Stimulated activated CD4-positive, alpha-beta T cell treated with anti-CD3 and anti-CD28 coated beads, Interleukin-1b, Interleukin-23, amount 100 ng/mL, for 4 hours (primary cell): ENCODE measurements at regions not wholly inside any gene's neighbourhood (a gene's known extent, or its start where the extent isn't known, plus 50 kb on each side); places are given as distances from the start of the nearest gene placed in this dataset.

Source experiments
- DNase-seq, 2 donors: peaks; one replicate each; pipeline ENCODE4 v3.0.0-alpha.2; 2020; ENCODE audit warnings: low read depth in 2 of 2

DNA sequence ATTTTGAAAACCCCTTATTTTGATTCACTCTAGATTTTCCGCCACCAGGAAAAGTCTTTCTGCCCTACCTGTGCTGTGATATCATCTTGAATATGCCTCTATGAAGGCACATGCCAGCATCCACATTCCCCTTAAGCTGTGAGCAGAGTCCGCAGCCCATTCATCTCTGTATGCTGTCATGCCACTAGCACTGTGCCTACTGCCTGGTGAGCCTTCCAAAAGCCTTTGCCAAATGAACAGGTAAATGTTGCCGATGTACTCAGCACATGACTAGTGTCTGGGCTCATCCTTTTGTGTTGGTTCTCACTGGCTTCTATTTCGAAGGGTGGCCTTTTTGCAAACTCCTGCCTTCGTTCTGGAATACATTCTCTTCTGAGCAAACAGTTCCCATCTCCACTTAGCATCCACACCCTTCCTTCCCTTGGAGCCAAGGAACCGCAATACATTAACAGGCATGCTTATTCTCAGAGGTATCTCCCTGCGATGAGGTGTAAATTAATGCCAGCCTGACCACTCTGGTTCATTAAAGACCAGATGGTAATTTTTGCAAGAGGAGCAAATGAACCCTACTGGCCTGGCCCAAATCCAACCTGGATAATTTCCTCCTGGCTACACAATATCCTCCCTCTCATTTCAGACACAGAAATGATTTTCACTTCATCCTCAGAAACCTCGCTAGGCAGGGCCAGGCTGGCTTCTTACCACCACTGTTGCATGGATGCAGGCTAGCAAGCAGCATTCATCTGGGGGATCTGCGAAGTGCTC is 339.7 kb upstream of the NFE2L3 start:
- no peak for DNase-seq

DNA sequence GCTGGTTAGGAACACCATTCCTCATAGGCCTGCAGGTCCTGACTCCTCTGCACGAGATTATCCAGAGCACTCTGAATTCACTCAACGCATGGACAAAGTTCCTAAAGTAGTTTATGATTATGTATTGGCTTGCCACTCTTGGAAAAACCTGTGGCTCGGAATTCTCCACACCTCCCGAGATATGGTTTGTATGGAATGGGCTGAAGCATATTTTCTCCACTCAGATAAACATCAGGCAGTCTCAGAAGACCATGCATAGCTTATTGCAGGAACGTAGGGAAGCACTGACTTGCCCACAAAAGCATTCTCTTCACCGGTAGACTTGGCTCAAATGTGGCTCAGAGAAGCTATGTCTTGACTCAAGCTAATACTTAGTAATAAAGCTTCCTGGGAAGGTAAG is 338.6 kb upstream of the NFE2L3 start:
- no peak for DNase-seq

DNA sequence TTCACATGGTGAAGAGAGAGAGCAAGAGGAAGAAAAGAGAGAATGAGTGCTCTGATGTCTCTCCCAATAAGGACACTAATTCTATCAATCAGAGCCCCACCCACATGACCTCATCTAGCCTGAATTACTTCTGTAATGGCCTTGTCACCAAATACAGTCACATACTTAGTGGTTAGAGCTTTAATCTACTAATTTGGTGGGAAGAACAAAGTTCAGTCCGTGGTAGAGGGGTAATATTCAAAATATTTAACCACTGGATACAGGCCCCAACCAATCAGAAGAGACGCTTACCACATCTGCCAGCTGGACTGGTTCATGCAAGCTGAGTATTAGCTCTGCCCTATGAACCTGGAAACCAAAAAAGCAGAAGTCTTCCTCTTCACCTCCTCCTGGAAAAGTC is 336.3 kb upstream of the NFE2L3 start:
- no peak for DNase-seq

DNA sequence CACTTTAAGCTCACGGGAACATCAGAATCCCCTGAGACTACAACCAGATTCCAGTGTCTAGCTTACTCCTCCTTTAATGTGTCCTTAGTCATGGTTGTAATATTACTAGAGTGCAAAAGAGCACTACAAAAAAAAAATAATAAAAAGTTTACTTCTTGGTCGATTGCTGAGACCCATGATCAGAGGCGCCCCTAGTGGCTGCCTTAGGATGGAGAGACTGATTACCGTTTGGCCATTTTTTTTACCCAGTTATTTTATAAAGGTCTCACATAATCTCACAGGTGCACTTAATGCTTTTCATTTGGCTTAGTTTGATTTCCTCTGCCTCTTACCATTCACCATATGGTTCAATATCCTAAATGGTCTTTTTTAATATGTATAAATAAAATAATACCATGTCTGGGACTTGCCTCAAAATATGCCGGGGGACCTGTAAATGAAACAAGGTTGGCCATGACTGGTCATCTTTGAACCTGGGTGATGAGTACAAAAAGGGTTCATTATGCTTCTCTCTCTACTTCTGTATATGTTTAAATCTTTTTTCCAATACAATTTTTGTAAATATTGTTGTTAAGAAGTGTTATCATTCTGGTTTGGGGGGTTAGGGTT is 331.5 kb upstream of the NFE2L3 start:
- DNase-seq: no peak

DNA sequence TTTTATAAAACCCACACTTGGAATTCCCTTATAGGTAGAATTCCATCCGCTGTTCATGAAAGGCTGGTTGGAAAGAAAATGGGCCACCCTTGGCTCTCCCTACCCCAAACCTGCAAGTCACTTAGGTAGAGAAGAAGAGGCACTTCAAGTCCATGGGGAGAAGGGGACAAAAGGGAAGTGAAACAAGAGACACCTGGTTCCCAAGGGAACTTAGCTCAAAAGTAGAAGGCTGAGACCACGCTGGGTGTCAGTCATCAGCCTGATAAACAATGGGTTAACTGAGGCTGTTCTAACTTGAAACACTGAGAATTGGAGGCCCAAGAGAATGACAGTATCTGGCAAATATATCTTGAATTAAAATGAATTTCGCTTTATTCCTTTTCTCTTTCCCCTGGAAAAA is 330.8 kb upstream of the NFE2L3 start:
- DNase-seq: no peak

DNA sequence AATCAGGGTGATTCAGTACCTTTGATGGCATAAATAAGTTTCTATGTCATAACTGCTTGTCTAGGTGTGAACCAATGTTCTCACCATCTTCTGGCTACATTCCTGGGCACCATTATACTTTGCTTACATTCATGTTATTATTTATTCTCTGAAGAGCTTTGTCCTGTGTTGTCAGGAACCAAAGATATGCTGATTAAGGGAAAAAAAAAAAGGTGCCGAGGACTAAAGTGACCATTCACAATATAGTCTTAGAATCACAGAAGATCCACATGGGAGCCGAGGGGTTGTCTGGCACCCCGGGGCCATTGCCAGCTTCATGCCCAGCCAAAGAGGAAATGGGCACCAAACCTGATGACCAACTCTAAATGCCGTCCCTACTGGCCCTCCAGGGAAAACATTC is 329.2 kb upstream of the NFE2L3 start:
- DNase-seq: no peak

DNA sequence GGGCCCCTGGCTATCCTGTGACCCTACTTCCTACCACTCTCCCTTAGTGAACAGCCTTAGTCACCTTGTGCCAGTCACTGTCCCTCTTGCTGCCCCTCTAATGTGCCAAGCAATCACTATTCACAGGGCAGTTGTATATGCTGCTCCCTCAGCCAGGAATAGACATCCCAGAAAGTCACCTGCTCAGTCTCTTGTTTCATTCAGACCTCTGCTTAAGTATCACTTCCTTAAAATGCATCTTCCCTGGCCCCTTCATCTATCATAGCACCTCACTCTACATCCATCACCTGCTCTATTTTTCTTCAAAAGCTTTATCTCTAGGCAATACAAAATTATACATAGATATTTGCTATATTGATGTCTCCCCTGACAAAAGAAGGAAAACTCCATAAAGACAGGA is 328.4 kb upstream of the NFE2L3 start:
- no peak for DNase-seq

DNA sequence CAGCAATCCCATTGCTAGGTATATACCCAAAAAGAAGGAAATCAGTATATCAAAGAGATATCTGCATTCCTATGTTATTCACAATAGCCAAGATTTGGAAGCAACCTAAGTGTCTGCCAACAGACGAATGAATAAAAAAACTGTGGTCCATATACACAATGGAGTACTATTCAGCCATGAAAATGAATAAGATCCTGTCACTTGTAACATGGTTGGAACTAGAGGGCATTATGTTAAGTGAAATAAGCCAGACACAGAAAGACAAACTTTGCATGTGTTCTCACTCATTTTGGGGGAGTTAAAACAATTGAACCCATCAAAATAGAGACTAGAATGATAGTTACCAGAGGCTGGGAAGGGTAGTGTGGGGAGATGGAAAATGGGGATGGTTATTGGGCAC is 323.5 kb upstream of the NFE2L3 start:
- DNase-seq: no peak

DNA sequence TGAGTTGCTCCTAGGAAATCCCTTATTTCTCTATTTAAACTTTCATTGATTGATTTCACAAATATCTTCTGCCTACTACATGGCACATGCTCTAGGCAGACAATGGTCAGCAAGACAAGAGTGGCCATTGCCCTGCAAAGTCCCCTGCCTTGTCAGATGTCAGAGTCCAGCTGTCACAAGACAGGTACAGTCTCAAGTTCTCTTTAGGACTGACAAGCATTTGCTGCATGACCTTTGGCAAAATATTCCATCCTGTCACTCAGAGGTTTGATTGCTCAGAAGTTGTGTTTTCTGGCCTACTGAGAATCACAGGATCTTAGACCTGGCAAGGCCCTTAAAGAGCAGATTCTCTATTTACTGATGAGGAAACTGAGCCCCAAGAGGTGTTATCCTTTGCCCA is 322.3 kb upstream of the NFE2L3 start:
- DNase-seq: no peak

DNA sequence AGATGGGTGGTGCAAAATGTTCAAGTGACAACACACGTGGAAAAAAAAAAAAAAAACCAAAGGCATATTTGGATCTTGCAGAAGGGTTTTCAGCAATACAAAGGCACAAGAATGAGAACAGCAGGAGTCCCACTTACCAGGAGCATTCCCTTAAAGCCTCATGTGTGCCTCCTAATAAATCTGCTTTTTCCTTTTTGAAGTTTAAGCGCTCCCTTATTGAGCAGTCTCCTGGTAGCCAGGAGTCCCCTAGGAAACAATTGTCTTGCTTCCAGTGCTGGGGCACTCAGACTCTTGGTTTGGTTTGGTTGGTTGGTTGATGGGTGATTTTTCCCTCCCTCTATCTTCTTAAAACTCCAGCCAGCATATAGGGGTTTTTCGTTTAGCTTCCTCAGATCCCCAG is 321.8 kb upstream of the NFE2L3 start:
- no peak for DNase-seq

DNA sequence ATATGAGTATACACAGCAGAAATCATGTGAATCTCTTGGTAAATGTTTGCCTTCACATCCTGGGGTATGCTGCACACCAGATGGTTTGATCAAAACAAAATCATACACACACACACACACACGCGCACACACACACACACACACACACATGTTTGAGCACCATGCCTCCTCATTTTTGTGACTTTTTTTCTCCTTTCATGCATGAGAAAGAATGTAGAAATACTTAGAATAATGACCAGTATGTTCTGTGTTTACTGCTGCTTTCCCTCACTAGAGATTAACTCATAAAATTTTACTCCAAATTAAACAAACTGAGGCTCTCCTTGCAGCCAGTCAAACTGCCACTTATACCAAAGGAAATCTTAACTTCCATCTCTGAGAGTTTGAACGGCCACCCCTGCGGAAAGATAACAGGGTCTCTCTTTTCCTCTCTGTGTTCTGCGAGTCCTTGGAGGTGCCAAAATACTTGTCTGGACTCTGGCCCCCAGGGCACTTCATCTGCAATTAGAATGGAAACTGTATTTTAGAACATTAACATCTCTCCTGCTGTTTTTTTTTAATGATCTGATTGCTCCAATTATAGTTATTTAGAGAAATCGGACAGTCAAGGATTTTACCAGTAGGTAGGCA is 320.8 kb upstream of the NFE2L3 start:
- DNase-seq: no peak

DNA sequence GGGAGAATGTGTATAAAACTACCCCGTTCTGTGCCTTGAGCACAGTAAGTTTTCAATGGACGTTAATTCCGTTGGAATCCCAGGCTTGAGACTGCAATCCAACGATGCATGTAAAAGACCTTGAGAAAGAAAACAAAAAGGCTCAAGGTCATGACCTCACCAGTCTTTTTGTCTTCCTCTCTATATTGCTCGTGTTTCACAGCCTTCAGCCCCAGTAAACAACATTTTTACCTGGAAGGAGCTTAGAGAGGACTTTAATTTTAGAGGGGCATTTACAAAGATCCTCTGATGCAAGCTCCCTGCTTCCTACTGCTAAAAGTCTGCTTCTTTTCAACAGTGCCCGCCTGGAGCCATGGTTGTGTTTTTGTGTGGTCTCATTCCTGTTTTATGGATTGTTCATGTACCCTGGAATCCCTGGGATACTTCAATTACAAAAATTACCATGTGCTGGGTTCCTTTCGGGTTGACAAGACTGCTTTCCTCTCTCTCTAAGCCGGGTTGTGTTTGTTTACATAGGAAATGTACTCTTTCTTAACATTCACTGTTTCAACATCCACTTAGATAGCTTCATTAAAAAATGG is 320.1 kb upstream of the NFE2L3 start:
- no peak for DNase-seq

DNA sequence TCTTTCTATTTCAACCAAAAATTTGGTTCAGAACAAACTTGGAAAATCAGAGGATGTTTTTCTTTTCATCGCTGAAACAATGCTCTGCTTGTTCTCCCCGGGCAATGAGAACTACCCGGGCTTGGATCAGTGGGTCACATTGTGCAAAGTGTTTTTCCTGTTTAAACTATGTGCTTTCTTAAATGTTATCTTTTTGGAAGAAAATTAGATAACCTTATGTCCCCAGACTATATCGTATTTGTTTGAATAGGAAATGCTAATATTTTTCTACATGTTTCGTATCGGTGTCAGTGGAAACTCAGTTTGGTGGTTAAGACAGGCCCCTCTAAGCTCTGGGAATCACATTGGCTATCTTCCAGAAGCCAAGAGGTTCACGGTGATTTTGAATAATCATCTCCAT is 319.5 kb upstream of the NFE2L3 start:
- DNase-seq: no peak

DNA sequence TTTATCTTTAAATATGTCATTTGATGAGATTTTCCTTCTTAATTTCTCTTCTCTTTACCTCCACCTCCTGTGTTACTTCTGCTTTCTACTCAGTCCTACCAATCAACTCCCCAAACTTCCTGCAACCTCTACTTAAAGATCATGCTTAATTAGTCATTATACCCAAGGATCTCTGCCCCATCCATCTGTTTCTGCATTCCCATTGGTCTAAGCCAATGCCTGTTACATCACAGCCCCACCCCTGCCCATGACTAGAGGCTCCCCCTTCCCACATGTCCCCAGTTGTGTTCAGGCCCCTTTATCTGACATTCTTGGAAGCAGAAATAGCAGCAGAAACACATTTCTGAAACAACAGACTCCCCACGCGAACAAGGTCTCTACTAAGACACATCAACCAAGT is 319.1 kb upstream of the NFE2L3 start:
- DNase-seq: no peak

DNA sequence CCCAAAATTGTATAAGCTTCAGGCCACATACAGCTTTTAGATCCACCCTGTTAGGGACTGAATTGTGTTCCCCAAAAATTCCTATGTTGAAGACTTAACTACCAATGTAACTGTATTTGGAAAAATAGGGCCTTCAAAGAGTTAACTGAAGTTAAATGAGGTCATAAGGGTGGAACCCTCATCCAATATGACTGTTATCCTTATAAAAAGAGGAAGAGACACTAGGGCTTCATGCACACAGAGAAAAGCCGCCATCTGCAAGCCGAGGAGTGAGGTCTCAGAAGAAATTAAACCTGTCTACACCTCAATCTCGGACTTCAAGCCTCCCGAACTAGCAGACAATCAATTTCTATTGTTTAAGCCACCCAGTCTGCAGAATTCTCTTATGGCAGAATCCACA is 317.9 kb upstream of the NFE2L3 start:
- no peak for DNase-seq

DNA sequence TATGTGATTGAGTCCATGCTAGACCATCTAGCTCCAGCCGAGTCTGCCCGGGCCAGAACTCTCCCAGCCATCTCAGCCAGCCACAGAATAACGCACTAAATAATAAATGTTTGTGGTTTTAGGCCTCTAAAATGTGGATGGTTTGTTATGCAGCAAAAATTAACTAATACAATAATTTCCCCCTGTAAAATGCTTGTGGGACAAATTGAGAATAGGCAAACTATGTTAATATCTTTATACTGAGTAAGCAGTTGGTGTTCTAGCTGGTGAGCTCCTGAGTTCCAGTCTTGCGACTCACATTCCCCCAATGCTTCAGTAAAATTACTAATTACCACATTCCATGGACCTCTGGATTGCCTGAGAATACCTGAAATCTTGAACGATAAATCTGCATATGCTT is 316.8 kb upstream of the NFE2L3 start:
- DNase-seq: no peak

DNA sequence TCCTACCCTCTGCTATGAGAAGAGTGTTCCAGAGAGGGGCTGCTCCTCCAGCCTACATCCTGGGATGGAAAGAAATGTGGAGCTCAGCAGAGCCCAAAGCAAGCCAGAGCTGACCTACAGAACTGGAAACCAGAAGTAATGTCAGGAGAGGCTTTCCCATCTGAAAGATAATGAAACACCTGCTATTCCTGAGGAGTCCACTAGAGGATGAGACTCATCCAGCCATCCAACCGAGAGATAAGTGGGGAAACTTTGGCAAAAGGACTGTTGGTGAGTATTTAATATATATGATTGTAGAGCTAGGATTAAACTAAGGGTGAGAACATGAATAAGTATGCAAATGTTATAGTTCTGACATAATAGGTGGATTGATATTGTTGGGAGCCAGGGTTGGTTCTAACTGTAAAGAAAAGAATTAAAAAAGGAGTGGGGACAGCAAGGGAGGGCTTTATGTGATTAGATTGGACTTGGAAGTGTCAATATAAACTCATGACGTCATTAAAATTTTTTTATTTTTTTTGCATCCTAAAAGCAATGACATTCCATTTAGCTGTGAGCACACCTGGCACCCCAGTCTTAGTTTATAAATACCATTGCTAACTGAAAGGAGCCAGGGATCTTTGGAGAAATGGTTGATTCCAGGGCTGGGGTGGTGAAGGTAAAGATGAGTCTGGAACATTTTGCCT is 312.8 kb upstream of the NFE2L3 start:
- DNase-seq: no peak

DNA sequence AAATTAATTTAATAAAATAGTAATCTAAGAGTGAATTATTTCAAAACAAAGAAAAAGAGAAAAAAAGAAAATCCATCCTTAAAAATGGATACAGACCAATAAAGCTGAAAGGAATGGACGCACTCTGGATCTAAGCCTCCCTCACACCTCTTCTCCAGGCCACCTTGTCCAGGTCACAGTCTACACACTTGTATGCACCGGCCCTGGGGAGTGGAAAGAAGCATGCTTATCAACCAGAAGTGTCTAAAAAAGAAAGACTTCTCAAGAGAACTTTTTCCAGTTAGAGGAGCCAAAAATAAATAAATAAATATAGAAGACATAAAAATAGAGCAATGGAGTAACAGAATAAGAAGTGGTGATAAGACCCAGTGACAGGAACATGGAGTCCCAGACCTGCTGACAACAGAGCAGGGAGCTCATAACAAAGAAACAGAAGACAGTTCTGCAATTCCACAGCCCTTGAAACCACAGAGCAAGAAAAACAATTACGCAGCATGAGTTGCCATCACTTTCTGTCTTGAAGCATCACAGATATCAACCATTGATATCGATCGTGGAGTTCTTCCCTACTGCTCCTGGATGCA is 311.7 kb upstream of the NFE2L3 start:
- DNase-seq: no peak

DNA sequence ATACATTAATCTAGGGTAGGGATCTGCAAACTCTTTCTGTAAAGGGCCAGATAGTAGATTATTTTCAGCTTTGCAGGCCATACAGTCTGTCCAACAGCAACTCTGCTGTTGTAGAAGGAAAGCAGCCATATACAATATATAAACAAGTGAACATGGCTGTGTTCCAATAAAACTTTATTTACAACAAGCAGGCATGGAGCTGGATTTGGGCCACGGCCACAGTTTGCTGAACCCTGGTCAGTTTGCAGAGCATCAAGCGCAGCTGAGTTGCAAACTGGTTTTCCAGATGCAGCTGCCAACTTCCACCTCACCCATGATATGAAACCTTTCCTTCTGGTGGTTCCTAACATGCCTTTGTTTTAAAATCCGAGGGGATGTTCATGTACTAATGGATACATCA is 310.4 kb upstream of the NFE2L3 start:
- DNase-seq: no peak

DNA sequence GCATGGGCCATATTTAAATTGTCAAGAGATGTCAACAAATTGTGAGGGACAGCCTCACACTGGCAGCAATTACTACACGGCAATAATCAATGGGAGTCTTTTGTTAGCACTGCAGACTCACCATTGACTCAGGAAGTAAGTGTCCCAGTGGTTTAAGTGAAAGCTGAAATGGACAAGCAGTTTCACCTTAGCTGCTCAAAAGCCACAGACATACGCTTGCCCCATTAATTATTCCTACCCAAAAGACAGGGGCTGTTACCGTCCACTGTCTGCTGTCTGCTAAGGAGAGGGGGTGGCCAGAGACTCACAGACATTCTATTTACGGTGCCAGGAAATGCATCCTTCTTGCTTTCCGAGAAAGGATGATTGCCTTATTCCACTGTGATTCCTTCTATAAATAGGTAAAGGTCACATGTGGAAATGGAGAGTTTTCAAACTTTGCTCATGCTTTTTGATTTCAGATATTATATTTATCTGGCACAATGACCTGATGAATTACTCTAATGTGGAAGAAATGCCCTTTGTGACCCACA is 309.7 kb upstream of the NFE2L3 start:
- DNase-seq: no peak

DNA sequence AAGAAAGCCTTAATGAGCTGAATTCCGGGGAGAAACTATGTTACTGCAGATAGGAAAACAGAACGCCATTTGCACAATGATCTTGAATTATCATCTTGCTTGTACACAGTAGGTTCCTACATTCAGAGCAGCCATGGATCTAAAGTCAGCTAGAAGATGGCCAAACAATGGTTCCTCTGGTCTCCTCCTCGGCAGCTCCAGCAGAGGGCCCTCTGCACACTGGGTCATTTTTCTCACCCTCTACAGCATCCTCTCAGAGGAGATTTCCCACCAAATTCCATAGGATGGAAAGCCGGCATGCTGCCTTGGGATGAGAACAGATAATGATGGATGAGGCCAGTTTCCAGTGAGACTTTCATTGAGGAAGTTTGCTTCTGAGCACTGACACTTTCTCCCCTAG is 308.5 kb upstream of the NFE2L3 start:
- no peak for DNase-seq
